ENCODE measurements at regions not wholly inside any gene's neighbourhood (a gene's known extent, or its start where the extent isn't known, plus 50 kb on each side); places are given as distances from the start of the nearest gene placed in this dataset.
"Not testable (repeated sequence)": the region's sequence is repeated elsewhere in the genome, so short reads cannot be mapped to it uniquely, and the experiment has no call there.

GRCh38 chr6:113788586-113788985 is 68.6 kb upstream of the MARCKS start:
- DNase-seq (ENCODE audit: low read depth in 3 of 3, low spot score in 2 of 3): no peak

GRCh38 chr6:113791225-113791624 is 65.9 kb upstream of the MARCKS start:
- not testable (repeated sequence) for DNase-seq (ENCODE audit: low read depth in 3 of 3, low spot score in 2 of 3)

GRCh38 chr6:113795371-113795770 is 61.8 kb upstream of the MARCKS start:
- DNase-seq (ENCODE audit: low read depth in 3 of 3, low spot score in 2 of 3): not testable (repeated sequence)

GRCh38 chr6:113796038-113796437 is 61.1 kb upstream of the MARCKS start:
- DNase-seq (ENCODE audit: low read depth in 3 of 3, low spot score in 2 of 3): no peak

- no peak for DNase-seq (ENCODE audit: low read depth in 3 of 3, low spot score in 2 of 3)
These were observed 54.4 kb upstream of the MARCKS start for GRCh38 chr6:113802779-113803178.

- DNase-seq (ENCODE audit: low read depth in 3 of 3, low spot score in 2 of 3): no peak
These were observed 51.9 kb upstream of the MARCKS start for GRCh38 chr6:113805173-113805790.

GRCh38 chr6:113805811-113806495 is 51.2 kb upstream of the MARCKS start:
- no peak for DNase-seq (ENCODE audit: low read depth in 3 of 3, low spot score in 2 of 3)
